Fibroblast of lung (primary cell): ENCODE measurements at regions not wholly inside any gene's neighbourhood (a gene's known extent, or its start where the extent isn't known, plus 50 kb on each side); places are given as distances from the start of the nearest gene placed in this dataset.

ENCODE experiments used
- DNase-seq, 2 donors: peaks; one replicate each; pipeline versions ENCODE4 v3.0.0 to v3.0.0-alpha.2; 2010; ENCODE audit warnings: low read depth in 2 of 2
- H2AFZ ChIP-seq: 2 replicates; pipeline ENCODE4 v1.5.1; 2012; ENCODE audit warnings: low read length, control low read depth, inconsistent platforms
- H3K27ac ChIP-seq: 2 replicates; pipeline ENCODE4 v1.5.1; 2011; ENCODE audit warnings: low read length, control low read depth; ENCODE audit not compliant: insufficient read depth
- H3K27me3 ChIP-seq: 2 replicates; pipeline ENCODE4 v1.5.1; 2011; ENCODE audit warnings: mild to moderate bottlenecking, low read length; ENCODE audit not compliant: control insufficient read depth, insufficient read depth
- H3K36me3 ChIP-seq: 2 replicates; pipeline ENCODE4 v1.5.1; 2011; ENCODE audit warnings: low read length; ENCODE audit not compliant: control insufficient read depth, insufficient read depth
- H3K4me1 ChIP-seq: 2 replicates; pipeline ENCODE4 v1.5.1; 2011; ENCODE audit warnings: low read length; ENCODE audit not compliant: control insufficient read depth, insufficient read depth; ENCODE audit errors: extremely low read depth
- H3K4me2 ChIP-seq: 2 replicates; pipeline ENCODE4 v1.5.1; 2011; ENCODE audit warnings: low read length, control low read depth; ENCODE audit not compliant: insufficient read depth; ENCODE audit errors: extremely low read depth
- H3K4me3 ChIP-seq, 4 experiments: fragments of 200-600 bp in 1 of 4; sonication (generic) in 1 of 4; replicated peaks in 1 of 4; 2 replicates each; pipeline ENCODE4 v1.5.1; 2011 to 2016; ENCODE audit warnings: low read length in 4 of 4, low read depth in 3 of 4, mild to moderate bottlenecking in 3 of 4, control low read depth in 2 of 4, inconsistent platforms in 1 of 4, mixed read lengths in 1 of 4; ENCODE audit not compliant: insufficient read depth in 1 of 4; ENCODE audit errors: control extremely low read depth in 1 of 4
- H3K79me2 ChIP-seq: 2 replicates; pipeline ENCODE4 v1.5.1; 2012; ENCODE audit warnings: mild to moderate bottlenecking, low read length, inconsistent platforms; ENCODE audit not compliant: control insufficient read depth, insufficient read depth
- H3K9ac ChIP-seq: 2 replicates; pipeline ENCODE4 v1.5.1; 2011; ENCODE audit warnings: mild to moderate bottlenecking, low read length, control low read depth; ENCODE audit not compliant: insufficient read depth
- H3K9me3 ChIP-seq: 2 replicates; pipeline ENCODE4 v1.5.1; 2012; ENCODE audit warnings: low read depth, low read length; ENCODE audit not compliant: control insufficient read depth, insufficient read depth
- H4K20me1 ChIP-seq: 2 replicates; pipeline ENCODE4 v1.5.1; 2011; ENCODE audit warnings: low read length; ENCODE audit not compliant: control insufficient read depth, insufficient read depth; ENCODE audit errors: extremely low read depth
- EZH2 ChIP-seq: IDR thresholded peaks from 2 replicates; pipeline ENCODE4 v1.5.1; 2012; ENCODE audit warnings: low read length, control low read depth, mild to moderate bottlenecking; ENCODE audit errors: missing control alignments
- TF ChIP-seq, protein P1 (sequence below), 2 donors: IDR thresholded peaks in 1 of 2; conservative IDR thresholded peaks in 1 of 2; 1 replicate in 1 of 2; 2 replicates in 1 of 2; pipeline ENCODE4 v1.5.1; 2011 to 2012; ENCODE audit warnings: low read length in 2 of 2, control low read depth in 1 of 2, inconsistent platforms in 1 of 2, low read depth in 1 of 2, mild to moderate bottlenecking in 1 of 2

GRCh38 chr2:118279005-118279404 lies 190.7 kb downstream of the INSIG2 start:
- Histone ChIP-seq H3K9ac (no peak overlapping the region), H3K27me3 (no peaks in the 10 kb centered on the region), H3K4me2 (no peak overlapping the region), H3K27ac (no peak overlapping the region), H3K36me3 (no peaks in the 10 kb centered on the region), H4K20me1 (no peaks in the 10 kb centered on the region), H2AFZ (no peak overlapping the region), H3K4me3 (no peak overlapping the region), H3K9me3 (no peaks in the 10 kb centered on the region), H3K79me2 (no peaks in the 10 kb centered on the region), H3K4me1 (no peaks in the 10 kb centered on the region)
- TF ChIP-seq EZH2: no peak
- TF ChIP-seq, protein P1, sequence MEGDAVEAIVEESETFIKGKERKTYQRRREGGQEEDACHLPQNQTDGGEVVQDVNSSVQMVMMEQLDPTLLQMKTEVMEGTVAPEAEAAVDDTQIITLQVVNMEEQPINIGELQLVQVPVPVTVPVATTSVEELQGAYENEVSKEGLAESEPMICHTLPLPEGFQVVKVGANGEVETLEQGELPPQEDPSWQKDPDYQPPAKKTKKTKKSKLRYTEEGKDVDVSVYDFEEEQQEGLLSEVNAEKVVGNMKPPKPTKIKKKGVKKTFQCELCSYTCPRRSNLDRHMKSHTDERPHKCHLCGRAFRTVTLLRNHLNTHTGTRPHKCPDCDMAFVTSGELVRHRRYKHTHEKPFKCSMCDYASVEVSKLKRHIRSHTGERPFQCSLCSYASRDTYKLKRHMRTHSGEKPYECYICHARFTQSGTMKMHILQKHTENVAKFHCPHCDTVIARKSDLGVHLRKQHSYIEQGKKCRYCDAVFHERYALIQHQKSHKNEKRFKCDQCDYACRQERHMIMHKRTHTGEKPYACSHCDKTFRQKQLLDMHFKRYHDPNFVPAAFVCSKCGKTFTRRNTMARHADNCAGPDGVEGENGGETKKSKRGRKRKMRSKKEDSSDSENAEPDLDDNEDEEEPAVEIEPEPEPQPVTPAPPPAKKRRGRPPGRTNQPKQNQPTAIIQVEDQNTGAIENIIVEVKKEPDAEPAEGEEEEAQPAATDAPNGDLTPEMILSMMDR (conservative IDR thresholded peaks at IDR 0.05 in 1 of 2, IDR thresholded peaks at IDR 0.05 in 1 of 2; ENCODE audit: low read depth in 1 of 2, low read length in 2 of 2): no peak
- no peak for DNase-seq

GRCh38 chr2:118278046-118278445 lies 189.8 kb downstream of the INSIG2 start:
- no peaks in the 10 kb centered on the region for H3K79me2 ChIP-seq
- no peak for DNase-seq
- H3K9me3 ChIP-seq: no peaks in the 10 kb centered on the region
- no peaks in the 10 kb centered on the region for H4K20me1 ChIP-seq
- no peaks in the 10 kb centered on the region for H3K27me3 ChIP-seq
- no peak overlapping the region for H3K9ac ChIP-seq
- H3K4me2 ChIP-seq: no peak overlapping the region
- H3K4me3 ChIP-seq: no peak overlapping the region
- TF ChIP-seq EZH2: no peak
- TF ChIP-seq, protein P1 (conservative IDR thresholded peaks at IDR 0.05 in 1 of 2, IDR thresholded peaks at IDR 0.05 in 1 of 2; ENCODE audit: low read depth in 1 of 2, low read length in 2 of 2): no peak
- H3K36me3 ChIP-seq: no peaks in the 10 kb centered on the region
- H2AFZ ChIP-seq: no peak overlapping the region
- H3K27ac ChIP-seq: no peak overlapping the region
- no peaks in the 10 kb centered on the region for H3K4me1 ChIP-seq

DNA sequence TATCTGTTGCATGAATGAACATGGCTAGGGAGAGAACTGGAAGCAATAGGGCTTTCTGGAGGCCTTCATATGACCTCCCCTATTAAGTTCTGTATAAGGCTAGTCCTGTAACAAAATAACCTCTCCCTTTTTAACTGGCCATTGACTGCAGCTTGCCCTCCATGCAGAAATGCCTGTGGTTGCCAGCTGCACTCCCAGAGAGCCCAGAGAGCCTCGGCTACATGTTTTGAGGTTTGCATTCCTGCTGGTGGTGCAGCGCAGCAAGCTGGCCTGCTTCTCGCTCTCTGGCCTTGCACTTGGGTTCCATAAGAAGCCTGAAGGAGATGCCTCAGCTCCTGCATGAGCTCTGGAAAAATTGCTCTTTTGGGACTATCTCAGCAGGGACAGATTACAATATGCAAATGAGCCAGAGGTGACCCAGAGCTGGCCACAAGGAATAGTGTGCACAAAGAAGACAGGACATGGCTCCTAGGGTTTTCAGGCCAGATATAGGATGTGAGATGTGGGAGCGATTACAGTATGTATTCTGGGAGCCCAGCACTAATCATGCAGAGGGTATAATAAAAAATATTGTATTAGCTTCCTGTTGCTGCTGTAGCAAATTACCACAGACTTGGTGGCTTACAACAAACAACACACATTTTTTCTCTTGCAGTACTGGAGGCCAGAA lies 186.7 kb downstream of the INSIG2 start:
- no peaks in the 10 kb centered on the region for H3K36me3 ChIP-seq
- TF ChIP-seq, protein P1 (conservative IDR thresholded peaks at IDR 0.05 in 1 of 2, IDR thresholded peaks at IDR 0.05 in 1 of 2; ENCODE audit: low read depth in 1 of 2, low read length in 2 of 2): no peak
- no peak for TF ChIP-seq EZH2
- H3K4me3 ChIP-seq: no peak overlapping the region
- no peak overlapping the region for H3K27ac ChIP-seq
- H3K9me3 ChIP-seq: no peaks in the 10 kb centered on the region
- H2AFZ ChIP-seq: no peak overlapping the region
- no peak overlapping the region for H3K4me2 ChIP-seq
- no peak overlapping the region for H3K9ac ChIP-seq
- H3K79me2 ChIP-seq: no peaks in the 10 kb centered on the region
- no peaks in the 10 kb centered on the region for H3K4me1 ChIP-seq
- no peaks in the 10 kb centered on the region for H3K27me3 ChIP-seq
- DNase-seq: peak in 1 of 2 donors; percentile 51
- no peaks in the 10 kb centered on the region for H4K20me1 ChIP-seq
